ENCODE measurements at regions not wholly inside any gene's neighbourhood (a gene's known extent, or its start where the extent isn't known, plus 50 kb on each side); places are given as distances from the start of the nearest gene placed in this dataset.
A peak's percentile ranks its signal among the peaks of the same experiment; 100 is the strongest.

DNA sequence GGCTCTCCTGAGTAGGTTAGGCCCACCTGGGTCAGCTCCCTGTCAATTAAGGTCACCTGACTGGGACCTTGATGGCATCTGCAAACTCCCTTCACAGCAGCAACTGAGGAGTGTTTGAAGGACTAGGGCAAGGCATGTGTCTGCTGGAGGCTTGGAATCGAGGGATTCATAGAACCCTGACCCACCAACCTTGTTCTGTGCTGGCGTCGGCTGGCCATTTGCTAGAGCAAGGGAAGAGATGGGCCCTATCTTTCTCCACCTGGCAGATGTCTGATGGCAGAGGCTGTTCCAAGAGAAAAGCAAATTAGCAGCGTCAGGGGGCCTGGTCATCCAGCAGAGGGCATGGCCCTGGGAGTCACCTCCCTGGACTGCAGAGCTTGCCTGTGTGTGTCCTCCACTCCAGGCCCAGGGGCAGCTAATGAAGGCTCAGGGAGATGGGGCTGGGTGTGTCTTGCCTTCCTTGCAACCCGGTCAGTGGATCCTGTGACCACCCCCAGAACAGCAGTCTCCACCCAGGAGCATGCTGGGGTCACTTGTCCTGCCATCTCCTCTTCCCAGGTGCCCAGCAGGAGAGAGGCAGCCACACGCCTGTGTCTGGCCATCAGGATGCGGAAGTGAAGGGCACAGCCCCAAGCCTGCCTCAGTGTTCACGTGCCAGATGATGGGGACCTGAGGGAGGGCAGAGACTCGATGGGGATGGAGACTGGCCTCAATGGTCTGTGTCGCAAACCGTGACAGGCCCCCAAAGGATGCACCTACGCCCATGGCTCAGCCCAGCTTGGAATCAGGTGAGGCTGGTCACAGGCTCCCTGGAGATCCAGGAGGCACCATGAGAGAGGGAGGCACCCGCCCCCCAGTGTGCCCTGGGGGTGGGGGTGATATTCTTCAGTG lies 53.9 kb downstream of the BARX1 start:
- no peak for DNase-seq (ENCODE audit: low spot score)

DNA sequence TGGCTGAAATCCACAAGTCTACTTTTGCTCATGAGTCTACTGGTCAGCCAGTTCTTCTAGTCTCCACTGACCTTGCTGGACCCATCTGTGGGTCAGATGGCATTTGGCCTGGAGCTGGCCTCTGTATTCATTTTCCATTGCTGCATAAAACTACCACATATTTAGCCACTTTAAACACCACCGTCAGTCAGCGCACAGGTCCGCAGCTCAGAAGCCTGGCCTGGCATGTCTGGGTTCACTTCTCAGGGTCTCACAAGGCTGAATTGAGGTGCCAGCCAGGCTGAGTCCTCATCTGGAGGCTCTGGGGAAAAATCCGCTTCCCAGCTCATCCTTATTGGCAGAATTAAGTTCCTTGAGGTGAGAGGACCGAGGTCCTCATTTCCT lies 54.7 kb downstream of the BARX1 start:
- no peak for DNase-seq (ENCODE audit: low spot score)

DNA sequence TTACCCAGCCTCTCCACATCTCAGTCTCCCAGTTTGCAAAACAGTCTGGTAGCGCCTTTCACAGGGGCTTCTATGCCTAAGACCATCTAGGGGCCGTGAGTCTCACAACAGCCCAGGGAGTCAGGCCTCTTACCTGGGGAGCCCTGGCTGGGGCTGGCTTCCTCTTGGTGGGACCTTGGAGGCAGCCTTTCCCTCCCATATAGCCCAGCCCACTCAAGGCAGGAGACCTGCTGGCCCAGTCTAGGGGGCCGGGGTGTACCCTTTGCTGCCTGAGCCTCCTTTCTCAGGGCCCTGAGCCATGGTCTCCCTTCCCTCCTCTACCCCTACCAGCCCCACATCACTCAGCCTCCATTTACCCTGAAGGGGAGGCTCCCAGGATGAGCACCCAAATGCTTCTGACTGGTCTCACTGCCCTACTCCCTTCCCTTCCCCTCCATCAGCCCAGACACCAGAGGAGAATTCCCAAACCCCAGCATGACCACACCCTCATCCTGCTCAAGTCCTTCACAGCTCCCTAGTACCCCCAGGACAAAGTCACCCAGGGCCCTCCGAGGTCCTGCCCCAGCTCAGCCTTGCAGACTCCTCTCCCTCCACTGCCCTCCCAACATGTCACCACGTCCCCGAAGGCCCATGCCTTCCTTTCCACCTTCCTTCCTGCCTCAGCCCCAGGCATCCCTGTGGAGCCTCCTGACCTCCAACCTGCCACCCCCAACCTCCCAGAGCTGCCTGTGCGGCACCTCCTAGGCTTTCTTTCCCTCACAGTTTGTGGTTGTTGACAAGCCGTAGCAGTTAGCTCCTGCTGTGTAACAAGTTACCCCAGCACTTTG lies 55.3 kb downstream of the BARX1 start:
- DNase-seq (ENCODE audit: low spot score), result no peak

- no peak for DNase-seq (ENCODE audit: low spot score)
Measured at GRCh38 chr9:93898502-93899426, 56.4 kb downstream of the BARX1 start.

GRCh38 chr9:93898026-93898425 lies 57.1 kb downstream of the BARX1 start:
- no peak for DNase-seq (ENCODE audit: low spot score)

- no peak for DNase-seq (ENCODE audit: low spot score)
Measured at GRCh38 chr9:93897075-93897970, 57.8 kb downstream of the BARX1 start.

GRCh38 chr9:93896496-93897033 lies 58.6 kb downstream of the BARX1 start:
- DNase-seq (ENCODE audit: low spot score), result no peak

- DNase-seq (ENCODE audit: low spot score), result no peak
Measured at GRCh38 chr9:93896093-93896492, 59.1 kb downstream of the BARX1 start.

GRCh38 chr9:93895535-93895934 lies 59.6 kb downstream of the BARX1 start:
- no peak for DNase-seq (ENCODE audit: low spot score)

DNA sequence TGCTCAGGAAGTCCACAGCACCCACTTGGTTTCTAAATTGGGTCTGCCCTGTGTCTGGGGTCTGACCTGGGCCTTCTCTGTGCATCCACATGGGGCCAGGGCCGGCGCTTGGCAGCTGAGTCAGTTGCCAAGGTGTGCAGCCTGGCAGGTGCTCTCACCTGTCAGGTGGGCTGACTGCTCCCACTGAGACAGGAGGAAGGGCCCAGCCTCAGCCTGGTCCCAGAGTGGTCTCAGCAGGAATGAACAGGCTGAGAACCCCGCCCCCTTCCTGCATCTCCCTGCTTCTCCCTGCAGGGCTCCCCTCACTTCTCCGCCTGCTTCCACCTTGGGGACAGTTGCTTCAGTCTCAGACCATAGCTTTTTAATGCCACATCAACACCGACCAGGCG lies 60.5 kb downstream of the BARX1 start:
- no peak for DNase-seq (ENCODE audit: low spot score)

DNA sequence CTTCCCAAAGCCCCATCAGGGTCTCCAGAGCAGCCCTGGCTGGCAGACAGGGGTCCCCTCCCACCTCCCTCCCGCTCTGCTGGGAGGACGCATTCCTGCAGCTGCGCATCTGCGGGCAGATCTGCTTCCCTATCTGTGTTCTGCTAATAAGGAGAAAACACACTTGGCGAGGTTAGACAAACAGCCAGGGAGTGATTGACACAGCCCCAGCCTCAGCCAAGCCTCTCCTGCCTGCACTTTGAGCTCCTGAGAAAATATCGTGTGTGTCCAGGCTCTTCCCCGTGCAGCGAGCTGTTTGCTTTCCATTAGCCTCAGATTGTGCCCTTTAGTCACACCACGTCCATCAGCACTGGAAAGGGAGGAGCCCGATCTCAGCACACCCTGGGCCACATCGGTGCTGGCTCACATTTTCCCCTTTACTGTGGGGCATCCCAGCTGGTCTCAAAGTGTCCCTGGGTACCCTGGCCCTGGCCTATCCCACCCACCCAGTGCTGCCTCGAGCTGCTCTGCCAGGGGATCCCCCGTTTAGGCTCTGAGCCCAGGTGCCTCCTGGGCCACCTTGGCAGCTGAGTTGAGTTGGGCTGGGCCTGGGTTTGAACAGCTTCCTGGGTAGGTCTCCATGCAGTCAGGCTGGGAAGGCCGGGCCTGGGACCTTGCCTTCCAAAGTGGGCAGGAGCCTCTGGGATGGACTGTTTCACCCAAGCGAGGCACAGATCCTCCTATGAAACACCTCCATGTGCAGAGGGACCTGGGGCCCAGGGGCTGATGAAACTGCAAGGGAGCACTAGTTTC lies 61.1 kb downstream of the BARX1 start:
- no peak for DNase-seq (ENCODE audit: low spot score)

DNA sequence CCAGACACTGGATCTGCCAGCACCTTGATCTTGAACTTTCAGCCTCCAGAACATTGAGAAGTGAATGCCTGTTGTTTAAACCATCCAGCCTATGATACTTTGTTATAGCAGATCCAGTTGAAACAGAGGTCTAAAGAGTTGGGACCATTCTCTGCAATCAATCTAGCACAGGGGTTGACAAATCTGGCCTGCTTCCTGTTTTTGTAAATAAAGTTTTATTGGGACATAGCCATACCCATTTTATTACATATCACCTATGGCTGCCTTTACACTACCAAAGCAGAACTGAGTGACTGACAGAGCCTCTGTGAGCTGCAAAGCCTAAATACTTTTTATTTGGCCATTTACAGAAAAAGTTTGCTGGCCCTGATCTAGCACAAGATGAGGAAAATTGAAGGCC lies 62.0 kb downstream of the BARX1 start:
- DNase-seq (ENCODE audit: low spot score), result no peak

DNA sequence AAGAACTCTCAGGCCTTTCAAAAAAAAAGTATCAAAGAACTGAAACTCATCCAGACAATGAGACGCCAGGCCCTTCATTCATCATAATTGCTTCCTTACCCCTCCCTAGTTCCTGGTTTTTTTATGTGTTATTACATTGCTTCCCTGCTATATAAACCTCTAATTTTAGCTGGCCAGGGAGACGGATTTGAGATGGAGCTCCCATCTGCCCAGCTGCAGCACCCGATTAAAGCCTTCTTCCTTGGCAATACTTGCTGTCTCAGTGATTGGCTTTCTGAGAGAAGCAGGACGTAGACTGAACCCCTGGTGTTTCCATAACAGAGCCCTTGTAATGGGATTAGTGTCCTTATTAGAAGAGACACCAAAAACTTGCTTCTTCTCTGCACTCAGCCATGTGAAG lies 62.4 kb downstream of the BARX1 start:
- no peak for DNase-seq (ENCODE audit: low spot score)

DNA sequence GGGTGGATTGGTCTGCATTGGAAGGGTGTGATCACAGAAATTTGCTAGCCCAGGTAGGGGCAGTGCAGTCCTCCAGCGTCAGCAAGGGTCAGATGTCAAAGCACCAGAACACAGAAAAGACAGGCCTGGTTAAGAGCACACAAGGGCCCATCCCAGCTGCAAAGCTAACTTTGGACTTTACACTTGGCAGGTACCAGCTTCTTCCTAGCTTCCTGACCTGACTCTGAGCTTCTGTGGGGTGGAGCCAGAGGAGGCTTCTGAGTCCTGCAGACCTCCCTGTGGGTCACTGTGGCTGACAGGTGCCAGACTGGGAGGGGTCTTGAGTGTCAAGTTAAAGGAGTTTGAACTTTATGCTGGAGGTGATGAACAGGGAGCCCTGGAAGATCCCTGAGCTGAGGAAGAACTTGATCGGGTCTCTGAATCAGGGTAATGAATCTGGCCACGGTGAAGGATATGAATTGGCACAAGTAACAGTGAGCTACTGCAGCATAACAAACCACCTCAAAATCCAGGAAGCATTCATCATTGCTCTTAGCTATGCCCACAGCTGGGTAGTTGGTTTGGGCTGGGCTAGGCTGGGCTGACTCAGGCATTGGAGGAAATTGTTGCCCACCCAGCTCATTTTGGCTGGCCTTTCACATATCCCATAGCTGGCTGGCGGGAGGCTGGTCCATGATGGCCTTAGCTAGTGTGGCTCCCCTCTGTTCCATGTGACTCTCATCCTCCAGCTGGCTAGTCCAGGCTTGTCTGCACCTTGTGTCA lies 63.4 kb downstream of the BARX1 start:
- DNase-seq (ENCODE audit: low spot score), result no peak

GRCh38 chr9:93891050-93891449 lies 64.1 kb downstream of the BARX1 start:
- DNase-seq (ENCODE audit: low spot score), result no peak

DNA sequence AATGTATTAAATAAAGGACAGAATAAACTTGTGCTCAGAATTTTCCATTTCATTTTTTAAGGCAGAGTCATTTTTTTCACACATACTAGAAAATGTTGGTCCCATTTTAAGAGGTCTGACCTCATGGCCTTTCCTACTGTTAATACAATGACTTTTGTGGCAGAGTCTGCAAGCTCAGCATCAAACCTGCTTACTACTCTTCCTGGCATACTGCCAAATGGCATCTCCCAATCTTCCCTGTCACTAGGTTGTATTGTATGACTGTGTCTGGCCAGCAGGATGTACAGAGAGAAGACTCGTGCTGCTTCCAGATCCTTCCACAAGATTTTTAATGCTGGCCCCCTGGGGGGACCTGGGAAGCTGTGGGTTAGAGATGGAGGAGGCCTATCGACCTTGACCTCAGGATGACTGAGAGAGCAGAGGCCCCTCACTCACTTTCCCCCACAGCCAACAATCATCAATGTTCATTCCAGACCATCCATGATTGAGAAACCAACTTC lies 64.7 kb downstream of the BARX1 start:
- DNase-seq (ENCODE audit: low spot score), result peak; percentile 6

DNA sequence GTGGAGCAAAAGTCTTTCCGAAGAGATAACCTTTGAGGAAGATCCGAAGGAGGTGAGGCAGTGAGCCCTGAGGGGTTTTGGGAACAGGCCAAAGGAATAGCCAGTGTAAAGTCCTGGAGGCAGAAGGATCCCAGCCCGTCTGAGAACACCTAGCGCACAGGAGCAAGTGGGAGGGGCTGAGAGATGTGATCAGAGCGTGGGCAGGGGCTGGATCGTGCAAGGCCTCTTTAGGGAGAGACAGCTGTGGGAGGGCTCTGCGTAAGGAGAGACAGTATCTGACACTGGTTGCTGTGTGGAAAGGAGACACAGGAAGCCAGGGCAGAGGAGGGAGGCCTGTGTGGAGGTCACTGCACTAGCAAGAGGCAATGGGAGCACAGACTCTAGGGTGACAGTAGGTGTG lies 68.2 kb downstream of the BARX1 start:
- DNase-seq (ENCODE audit: low spot score), result no peak

GRCh38 chr9:93884808-93885207 lies 70.3 kb downstream of the BARX1 start:
- no peak for DNase-seq (ENCODE audit: low spot score)
